Uterus (tissue), 2 donors: ENCODE measurements at regions not wholly inside any gene's neighbourhood (a gene's known extent, or its start where the extent isn't known, plus 50 kb on each side); places are given as distances from the start of the nearest gene placed in this dataset.

Experiments used
- CTCF ChIP-seq, 4 experiments: fragments of 200-600 bp in 2 of 4; fragments of 450-650 bp in 2 of 4; sonication (generic) in 2 of 4; IDR thresholded peaks; one replicate each; pipeline ENCODE4 v1.5.1; 2016 to 2019; ENCODE audit warnings: antibody characterized with exemption in 4 of 4, mild to moderate bottlenecking in 2 of 4, moderate library complexity in 1 of 4
- POLR2A ChIP-seq, 2 donors: fragments of 450-650 bp; IDR thresholded peaks; one replicate each; pipeline ENCODE4 v1.6.1; 2016; ENCODE audit warnings: antibody characterized with exemption in 2 of 2, mild to moderate bottlenecking in 1 of 2, moderate library complexity in 1 of 2

GRCh38 chr6:45772051-45772450 lies 243.6 kb downstream of the CLIC5 start:
- TF ChIP-seq POLR2A (IDR thresholded peaks at IDR 0.05) (no peak), CTCF (IDR thresholded peaks at IDR 0.05) (no peak)
